CD4-positive, alpha-beta T cell (primary cell): ENCODE measurements at regions not wholly inside any gene's neighbourhood (a gene's known extent, or its start where the extent isn't known, plus 50 kb on each side); places are given as distances from the start of the nearest gene placed in this dataset.

Experiments
- ATAC-seq: fragments of 200-7000 bp; cut with Tn5 transposase; one replicate; pipeline ENCODE4 v1.10.0; 2022; ENCODE audit warnings: mild to moderate bottlenecking; ENCODE audit not compliant: poor library complexity
- CTCF ChIA-PET: fragments of 350-600 bp; sonication (Branson Sonifier 250); formaldehyde crosslinking; loops from one replicate; lab custom pipeline; 2021; ENCODE audit warnings: antibody characterized with exemption, inconsistent platforms; lab: Charles Lee
- POLR2A ChIA-PET: fragments of 350-600 bp; sonication (Branson Sonifier 250); formaldehyde crosslinking; loops from one replicate; lab custom pipeline; 2021; ENCODE audit warnings: antibody characterized with exemption, inconsistent platforms; lab: Charles Lee
- DNase-seq, 14 experiments: peaks; one replicate each; pipeline ENCODE4 v3.0.0-alpha.2; 2013 to 2020; ENCODE audit warnings: mixed read lengths in 2 of 14
- H3K27ac ChIP-seq, 2 donors: one replicate each; pipeline versions ENCODE4 v1.5.1 to v1.7.0; 2013; ENCODE audit warnings: low read length in 2 of 2, low read depth in 1 of 2, mild to moderate bottlenecking in 1 of 2
- H3K27me3 ChIP-seq, 2 experiments: 1 replicate in 1 of 2; 2 replicates in 1 of 2; pipeline versions ENCODE4 v1.6.1 to v1.7.0; 2013; ENCODE audit warnings: low read length in 2 of 2, control low read depth in 1 of 2, mild to moderate bottlenecking in 1 of 2, moderate library complexity in 1 of 2; ENCODE audit not compliant: insufficient read depth in 2 of 2, control insufficient read depth in 1 of 2
- H3K36me3 ChIP-seq: one replicate; pipeline ENCODE4 v1.6.1; 2013; ENCODE audit warnings: low read length, control low read depth; ENCODE audit not compliant: insufficient read depth
- H3K4me1 ChIP-seq: one replicate; pipeline ENCODE4 v1.6.1; 2013; ENCODE audit warnings: low read length, control low read depth; ENCODE audit not compliant: insufficient read depth
- H3K4me3 ChIP-seq: one replicate; pipeline ENCODE4 v1.5.1; 2013; ENCODE audit warnings: mild to moderate bottlenecking, low read length, moderate library complexity
- H3K9me3 ChIP-seq, 2 experiments: 1 replicate in 1 of 2; 2 replicates in 1 of 2; pipeline versions ENCODE4 v1.6.1 to v1.7.0; 2013; ENCODE audit warnings: low read length in 2 of 2, mild to moderate bottlenecking in 2 of 2, control low read depth in 1 of 2, moderate library complexity in 1 of 2; ENCODE audit not compliant: control insufficient read depth in 1 of 2, insufficient read depth in 1 of 2
- H3K27ac Mint-ChIP-seq: one replicate; pipeline ENCODE4 v1.8.0; 2020; ENCODE audit warnings: mixed read lengths
- H3K27me3 Mint-ChIP-seq: one replicate; pipeline ENCODE4 v1.8.0; 2021; ENCODE audit warnings: mixed read lengths
- H3K36me3 Mint-ChIP-seq: one replicate; pipeline ENCODE4 v1.8.0; 2021; ENCODE audit warnings: low read depth, mixed read lengths
- H3K4me1 Mint-ChIP-seq: one replicate; pipeline ENCODE4 v1.8.0; 2021; ENCODE audit warnings: low read depth, mixed read lengths
- H3K4me3 Mint-ChIP-seq: one replicate; pipeline ENCODE4 v1.8.0; 2020; ENCODE audit warnings: mild to moderate bottlenecking, mixed read lengths
- H3K9me3 Mint-ChIP-seq: one replicate; pipeline ENCODE4 v1.8.0; 2020; ENCODE audit warnings: mixed read lengths
- CTCF ChIP-seq: fragments of 200-600 bp; IDR thresholded peaks from one replicate; pipeline ENCODE4 v1.8.0; 2022; ENCODE audit warnings: antibody characterized with exemption, mild to moderate bottlenecking
- intact Hi-C, 2 experiments: fragments of 100-400 bp; cut with DNase I in 1 of 2; cut with micrococcal nuclease in 1 of 2; formaldehyde crosslinking; loops; one replicate each; pipeline versions ENCODE4 v1.15.1 to v1.9.0; 2023 to 2025; cut with DNase I, micrococcal nuclease

DNA sequence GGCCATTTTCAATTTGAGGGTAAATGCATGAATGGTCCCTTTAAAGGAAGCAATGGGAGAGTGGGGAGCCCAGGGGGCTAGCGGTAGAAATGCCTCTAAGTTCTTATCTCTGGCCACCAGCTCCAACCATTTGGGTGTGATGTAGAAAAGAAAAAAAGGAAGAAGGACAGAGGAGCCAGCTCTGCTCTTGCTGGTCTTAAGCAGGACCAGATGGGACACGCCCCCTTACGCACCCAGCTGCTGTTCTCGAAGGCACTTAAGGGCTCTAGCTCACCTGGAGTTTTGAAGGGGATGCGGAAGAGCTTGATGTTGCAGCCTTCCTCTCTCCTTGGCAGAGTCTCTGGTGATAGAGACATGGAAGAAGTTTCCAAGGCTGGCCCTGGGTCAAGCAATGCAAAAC is 59.5 kb upstream of the RNF144B start:
- intact Hi-C loops, result loop anchor here in 1 of 2 experiments (10.0 kb wide), 1 partner anchor 1173 kb away; no protein-coding TSS in a partner anchor
- Mint-ChIP-seq H3K36me3 (no peaks in the 10 kb centered on the region), H3K4me1 (no peaks in the 10 kb centered on the region), H3K4me3 (no peak overlapping the region), H3K9me3 (no peaks in the 10 kb centered on the region), H3K27me3 (peaks cover 15% of the 10 kb centered on the region), H3K27ac (no peak overlapping the region)
- H3K27ac ChIP-seq, result no peak overlapping the region
- no peak overlapping the region for H3K4me3 ChIP-seq
- CTCF ChIA-PET, result interaction anchor here (0.7 kb wide), 1 partner anchor 19 kb away, joined by 3 read pairs; no protein-coding TSS in a partner anchor
- H3K4me1 ChIP-seq, result no peaks in the 10 kb centered on the region
- ATAC-seq (no peak), DNase-seq (peak in 2 of 14 experiments; percentile 23 to 30)
- no peaks in the 10 kb centered on the region for H3K36me3 ChIP-seq
- no peak for TF ChIP-seq CTCF
- no peaks in the 10 kb centered on the region for H3K27me3 ChIP-seq
- POLR2A ChIA-PET, result no interaction called here
- H3K9me3 ChIP-seq, result no peaks in the 10 kb centered on the region

GRCh38 chr6:18326980-18327379 is 60.2 kb upstream of the RNF144B start:
- Histone ChIP-seq H3K4me3 (no peak overlapping the region), H3K27me3 (no peaks in the 10 kb centered on the region), H3K36me3 (no peaks in the 10 kb centered on the region), H3K27ac (no peak overlapping the region), H3K4me1 (no peaks in the 10 kb centered on the region), H3K9me3 (no peaks in the 10 kb centered on the region)
- Mint-ChIP-seq H3K4me1 (no peaks in the 10 kb centered on the region), H3K9me3 (no peaks in the 10 kb centered on the region), H3K27me3 (peaks cover 15% of the 10 kb centered on the region), H3K27ac (no peak overlapping the region), H3K36me3 (no peaks in the 10 kb centered on the region), H3K4me3 (no peak overlapping the region)
- intact Hi-C loops, result loop anchor here in 1 of 2 experiments (10.0 kb wide), 1 partner anchor 1172 kb away; no protein-coding TSS in a partner anchor
- TF ChIP-seq CTCF, result no peak
- CTCF ChIA-PET, result no interaction called here
- ATAC-seq, result no peak
- POLR2A ChIA-PET, result no interaction called here
- no peak for DNase-seq

GRCh38 chr6:18326001-18326400 is 61.1 kb upstream of the RNF144B start:
- ChIA-PET POLR2A (no interaction called here), CTCF (no interaction called here)
- H3K36me3 Mint-ChIP-seq, result no peaks in the 10 kb centered on the region
- ATAC-seq, result no peak
- H3K27me3 Mint-ChIP-seq, result peaks cover 15% of the 10 kb centered on the region
- no peak overlapping the region for H3K4me3 Mint-ChIP-seq
- no peaks in the 10 kb centered on the region for H3K9me3 Mint-ChIP-seq
- Histone ChIP-seq H3K27me3 (no peaks in the 10 kb centered on the region), H3K4me3 (no peak overlapping the region), H3K36me3 (no peaks in the 10 kb centered on the region), H3K9me3 (no peaks in the 10 kb centered on the region), H3K4me1 (no peaks in the 10 kb centered on the region), H3K27ac (no peak overlapping the region)
- no peak overlapping the region for H3K27ac Mint-ChIP-seq
- DNase-seq, result no peak
- no peaks in the 10 kb centered on the region for H3K4me1 Mint-ChIP-seq
- no peak for TF ChIP-seq CTCF
- intact Hi-C loops, result loop anchor here in 1 of 2 experiments (10.0 kb wide), 1 partner anchor 1171 kb away; no protein-coding TSS in a partner anchor
